AG09309 (cell line): ENCODE measurements at regions not wholly inside any gene's neighbourhood (a gene's known extent, or its start where the extent isn't known, plus 50 kb on each side); places are given as distances from the start of the nearest gene placed in this dataset.

ENCODE experiments used
- DNase-seq: peaks from one replicate; pipeline ENCODE4 v3.0.0-alpha.2; 2010; ENCODE audit warnings: low read depth
- H3K4me3 ChIP-seq: 2 replicates; pipeline ENCODE4 v1.5.1; 2011; ENCODE audit warnings: mild to moderate bottlenecking, low read depth, low read length, moderate library complexity; ENCODE audit not compliant: control insufficient read depth
- TF ChIP-seq, protein P1 (sequence below): IDR thresholded peaks from 2 replicates; pipeline ENCODE4 v1.5.1; 2011; ENCODE audit warnings: mild to moderate bottlenecking, low read depth, low read length, inconsistent platforms; ENCODE audit not compliant: insufficient read depth, control insufficient read depth; ENCODE audit errors: missing control alignments

DNA sequence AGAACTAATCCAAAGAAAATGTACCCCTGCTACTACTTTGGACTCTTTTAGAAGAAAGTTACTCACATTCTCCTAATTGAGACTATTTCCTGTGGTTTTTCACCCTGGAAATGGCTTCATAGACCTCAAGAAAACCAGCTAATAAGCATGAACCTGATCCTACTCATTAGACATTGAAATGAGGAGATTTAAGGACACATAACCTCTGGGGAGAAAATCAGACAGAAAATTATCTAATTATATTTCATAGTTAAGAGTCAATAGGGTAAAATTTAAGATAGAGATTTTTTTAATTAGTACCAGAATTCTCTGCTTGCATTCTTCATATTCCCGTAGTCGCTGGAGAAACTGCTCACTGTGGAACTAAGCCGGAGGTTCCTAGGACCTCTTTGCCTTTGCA lies 114.6 kb upstream of the ACP3 start:
- H3K4me3 ChIP-seq, result no peak overlapping the region
- TF ChIP-seq, protein P1, sequence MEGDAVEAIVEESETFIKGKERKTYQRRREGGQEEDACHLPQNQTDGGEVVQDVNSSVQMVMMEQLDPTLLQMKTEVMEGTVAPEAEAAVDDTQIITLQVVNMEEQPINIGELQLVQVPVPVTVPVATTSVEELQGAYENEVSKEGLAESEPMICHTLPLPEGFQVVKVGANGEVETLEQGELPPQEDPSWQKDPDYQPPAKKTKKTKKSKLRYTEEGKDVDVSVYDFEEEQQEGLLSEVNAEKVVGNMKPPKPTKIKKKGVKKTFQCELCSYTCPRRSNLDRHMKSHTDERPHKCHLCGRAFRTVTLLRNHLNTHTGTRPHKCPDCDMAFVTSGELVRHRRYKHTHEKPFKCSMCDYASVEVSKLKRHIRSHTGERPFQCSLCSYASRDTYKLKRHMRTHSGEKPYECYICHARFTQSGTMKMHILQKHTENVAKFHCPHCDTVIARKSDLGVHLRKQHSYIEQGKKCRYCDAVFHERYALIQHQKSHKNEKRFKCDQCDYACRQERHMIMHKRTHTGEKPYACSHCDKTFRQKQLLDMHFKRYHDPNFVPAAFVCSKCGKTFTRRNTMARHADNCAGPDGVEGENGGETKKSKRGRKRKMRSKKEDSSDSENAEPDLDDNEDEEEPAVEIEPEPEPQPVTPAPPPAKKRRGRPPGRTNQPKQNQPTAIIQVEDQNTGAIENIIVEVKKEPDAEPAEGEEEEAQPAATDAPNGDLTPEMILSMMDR, result no peak
- DNase-seq, result no peak

GRCh38 chr3:132203889-132204596 lies 113.2 kb upstream of the ACP3 start:
- TF ChIP-seq, protein P1, result no peak
- no peak overlapping the region for H3K4me3 ChIP-seq
- no peak for DNase-seq

DNA sequence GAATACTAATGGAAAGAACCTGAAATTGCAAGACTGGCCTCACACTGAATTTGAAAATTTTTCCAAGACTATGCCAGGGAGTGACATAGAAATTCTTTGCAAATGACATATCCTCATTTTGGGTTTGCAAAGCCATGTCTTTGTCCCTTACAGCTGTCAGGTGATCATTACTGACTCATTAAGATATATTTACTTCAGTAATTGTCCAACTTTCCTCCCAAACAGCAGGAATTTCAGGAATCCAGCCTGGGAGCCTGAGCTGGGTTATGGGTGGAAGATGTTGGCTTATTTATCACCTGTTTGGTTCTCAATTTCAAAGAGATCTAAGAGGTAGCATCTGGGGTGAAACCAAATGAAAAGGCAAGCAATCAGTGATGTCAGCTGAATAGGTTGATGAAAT lies 111.6 kb upstream of the ACP3 start:
- no peak for DNase-seq
- no peak overlapping the region for H3K4me3 ChIP-seq
- TF ChIP-seq, protein P1, result no peak

DNA sequence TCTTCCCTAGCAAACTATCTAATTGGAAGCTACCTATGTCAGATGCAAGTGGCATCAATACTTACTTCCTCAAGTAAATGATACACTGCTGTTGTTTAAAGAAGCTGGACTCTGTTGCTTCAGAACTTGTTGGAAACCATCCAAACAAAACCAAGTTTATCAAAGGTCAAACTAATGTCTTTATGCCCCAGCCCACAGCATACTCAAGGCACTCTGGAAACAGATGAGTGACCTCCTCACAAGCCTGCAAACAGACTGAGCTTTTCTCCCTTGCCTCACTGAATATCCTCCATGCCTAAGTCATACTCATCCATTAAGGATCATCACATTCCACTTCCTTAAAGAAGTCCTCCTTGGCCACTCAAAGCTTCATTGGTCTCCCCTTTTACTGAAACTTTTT lies 107.4 kb upstream of the ACP3 start:
- no peak for DNase-seq
- no peak overlapping the region for H3K4me3 ChIP-seq
- TF ChIP-seq, protein P1, result no peak

- DNase-seq, result no peak
- no peak overlapping the region for H3K4me3 ChIP-seq
- TF ChIP-seq, protein P1, result peak; percentile 42
Measured at GRCh38 chr3:132210476-132211346, 106.5 kb upstream of the ACP3 start.

DNA sequence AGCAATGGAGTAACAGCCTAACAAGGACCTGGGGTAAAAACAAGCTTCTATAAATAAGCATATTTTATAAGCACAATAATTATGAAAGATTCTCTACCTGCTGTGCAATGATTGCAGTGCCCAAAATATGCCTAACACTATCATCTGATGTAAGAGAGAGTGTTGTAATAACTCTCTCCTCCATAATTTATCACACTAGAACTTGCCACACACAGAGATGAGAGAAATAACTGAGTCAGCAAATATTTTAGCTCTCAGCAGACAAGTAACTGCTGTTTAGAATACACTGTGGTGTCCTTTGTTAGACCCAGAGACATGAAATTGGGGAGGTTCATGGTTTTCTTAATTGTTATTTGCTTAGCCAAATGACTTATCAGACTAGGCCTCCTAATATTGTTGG lies 105.3 kb upstream of the ACP3 start:
- TF ChIP-seq, protein P1, result no peak
- DNase-seq, result no peak
- no peak overlapping the region for H3K4me3 ChIP-seq
